Tibial nerve (tissue), 4 donors: ENCODE measurements at regions not wholly inside any gene's neighbourhood (a gene's known extent, or its start where the extent isn't known, plus 50 kb on each side); places are given as distances from the start of the nearest gene placed in this dataset.
A peak's percentile ranks its signal among the peaks of the same experiment; 100 is the strongest.

ENCODE experiments used
- DNase-seq, 2 donors: peaks; one replicate each; pipeline ENCODE4 v3.0.0-alpha.2; 2019; ENCODE audit warnings: low spot score in 2 of 2
- H3K27ac ChIP-seq, 4 donors: fragments of 200-600 bp; sonication (generic) in 3 of 4; one replicate each; pipeline ENCODE4 v1.5.1; 2017 to 2019; ENCODE audit warnings: mild to moderate bottlenecking in 1 of 4
- H3K27me3 ChIP-seq, 2 donors: fragments of 200-600 bp; sonication (generic) in 1 of 2; one replicate each; pipeline versions ENCODE4 v1.5.1 to v1.6.0; 2017 to 2019
- H3K36me3 ChIP-seq, 3 donors: fragments of 200-600 bp; sonication (generic); one replicate each; pipeline ENCODE4 v1.5.1; 2018 to 2019
- H3K4me1 ChIP-seq, 4 donors: fragments of 200-600 bp; sonication (generic) in 3 of 4; one replicate each; pipeline ENCODE4 v1.5.1; 2017 to 2019
- H3K4me3 ChIP-seq, 4 donors: fragments of 200-600 bp; sonication (generic) in 3 of 4; one replicate each; pipeline ENCODE4 v1.5.1; 2017 to 2019; ENCODE audit warnings: mild to moderate bottlenecking in 1 of 4, moderate library complexity in 1 of 4
- H3K9me3 ChIP-seq, 4 donors: fragments of 200-600 bp; sonication (generic) in 3 of 4; one replicate each; pipeline ENCODE4 v1.5.1; 2017 to 2019
- EP300 ChIP-seq, 2 donors: sonication (generic); formaldehyde crosslinking; IDR thresholded peaks; one replicate each; pipeline ENCODE4 v1.6.1; 2017; ENCODE audit warnings: antibody characterized with exemption in 2 of 2, mild to moderate bottlenecking in 1 of 2
- POLR2A ChIP-seq, 2 donors: fragments of 450-650 bp; IDR thresholded peaks; one replicate each; pipeline ENCODE4 v1.6.1; 2017; ENCODE audit warnings: antibody characterized with exemption in 2 of 2, mild to moderate bottlenecking in 2 of 2, moderate library complexity in 2 of 2
- WGBS, 2 donors: methylation state at CpG; one replicate each; pipeline ENCODE4 v1.1.5; 2018; 5-methylcytosine and 5-hydroxymethylcytosine counted together
- TF ChIP-seq, protein P1 (sequence below), 5 experiments: fragments of 200-600 bp in 3 of 5; fragments of 450-650 bp in 2 of 5; sonication (generic) in 3 of 5; IDR thresholded peaks; one replicate each; pipeline ENCODE4 v1.5.1; 2016 to 2019; ENCODE audit warnings: antibody characterized with exemption in 5 of 5, mild to moderate bottlenecking in 3 of 5, moderate library complexity in 2 of 5

DNA sequence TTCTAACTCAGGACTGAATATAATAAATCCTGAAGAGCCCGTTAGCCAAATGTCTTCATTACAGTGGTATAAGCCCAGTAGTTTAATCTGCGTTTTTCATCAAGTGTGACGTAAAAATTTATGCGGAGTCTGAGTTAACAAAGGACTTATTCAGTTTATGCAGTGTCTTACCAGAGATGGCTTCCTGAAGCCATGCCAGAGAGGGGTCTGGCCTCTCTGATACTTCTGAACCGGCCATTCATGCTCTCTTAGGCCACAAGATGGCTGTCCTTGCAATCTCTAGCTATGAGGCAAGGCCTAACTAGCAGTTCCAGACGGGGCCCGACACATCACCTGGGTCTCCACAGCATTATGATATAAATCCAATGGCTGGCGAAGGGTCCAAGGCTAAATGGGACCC lies 101.4 kb downstream of the TEX35 start:
- Histone ChIP-seq H3K4me1 (peaks cover 0 to 5% (median 3%) of the 10 kb centered on the region in 4 donors), H3K36me3 (no peaks in the 10 kb centered on the region), H3K9me3 (no peaks in the 10 kb centered on the region), H3K4me3 (no peak overlapping the region), H3K27me3 (no peaks in the 10 kb centered on the region), H3K27ac (peak overlapping the region in 1 of 4 donors; percentile 30)
- no peak for DNase-seq
- TF ChIP-seq, protein P1, sequence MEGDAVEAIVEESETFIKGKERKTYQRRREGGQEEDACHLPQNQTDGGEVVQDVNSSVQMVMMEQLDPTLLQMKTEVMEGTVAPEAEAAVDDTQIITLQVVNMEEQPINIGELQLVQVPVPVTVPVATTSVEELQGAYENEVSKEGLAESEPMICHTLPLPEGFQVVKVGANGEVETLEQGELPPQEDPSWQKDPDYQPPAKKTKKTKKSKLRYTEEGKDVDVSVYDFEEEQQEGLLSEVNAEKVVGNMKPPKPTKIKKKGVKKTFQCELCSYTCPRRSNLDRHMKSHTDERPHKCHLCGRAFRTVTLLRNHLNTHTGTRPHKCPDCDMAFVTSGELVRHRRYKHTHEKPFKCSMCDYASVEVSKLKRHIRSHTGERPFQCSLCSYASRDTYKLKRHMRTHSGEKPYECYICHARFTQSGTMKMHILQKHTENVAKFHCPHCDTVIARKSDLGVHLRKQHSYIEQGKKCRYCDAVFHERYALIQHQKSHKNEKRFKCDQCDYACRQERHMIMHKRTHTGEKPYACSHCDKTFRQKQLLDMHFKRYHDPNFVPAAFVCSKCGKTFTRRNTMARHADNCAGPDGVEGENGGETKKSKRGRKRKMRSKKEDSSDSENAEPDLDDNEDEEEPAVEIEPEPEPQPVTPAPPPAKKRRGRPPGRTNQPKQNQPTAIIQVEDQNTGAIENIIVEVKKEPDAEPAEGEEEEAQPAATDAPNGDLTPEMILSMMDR (IDR thresholded peaks at IDR 0.05) = no peak
- no peak for TF ChIP-seq POLR2A (IDR thresholded peaks at IDR 0.05)
- 48 to 66% methylated on average over 8 of the region's 8 CpGs for WGBS, 2 donors

DNA sequence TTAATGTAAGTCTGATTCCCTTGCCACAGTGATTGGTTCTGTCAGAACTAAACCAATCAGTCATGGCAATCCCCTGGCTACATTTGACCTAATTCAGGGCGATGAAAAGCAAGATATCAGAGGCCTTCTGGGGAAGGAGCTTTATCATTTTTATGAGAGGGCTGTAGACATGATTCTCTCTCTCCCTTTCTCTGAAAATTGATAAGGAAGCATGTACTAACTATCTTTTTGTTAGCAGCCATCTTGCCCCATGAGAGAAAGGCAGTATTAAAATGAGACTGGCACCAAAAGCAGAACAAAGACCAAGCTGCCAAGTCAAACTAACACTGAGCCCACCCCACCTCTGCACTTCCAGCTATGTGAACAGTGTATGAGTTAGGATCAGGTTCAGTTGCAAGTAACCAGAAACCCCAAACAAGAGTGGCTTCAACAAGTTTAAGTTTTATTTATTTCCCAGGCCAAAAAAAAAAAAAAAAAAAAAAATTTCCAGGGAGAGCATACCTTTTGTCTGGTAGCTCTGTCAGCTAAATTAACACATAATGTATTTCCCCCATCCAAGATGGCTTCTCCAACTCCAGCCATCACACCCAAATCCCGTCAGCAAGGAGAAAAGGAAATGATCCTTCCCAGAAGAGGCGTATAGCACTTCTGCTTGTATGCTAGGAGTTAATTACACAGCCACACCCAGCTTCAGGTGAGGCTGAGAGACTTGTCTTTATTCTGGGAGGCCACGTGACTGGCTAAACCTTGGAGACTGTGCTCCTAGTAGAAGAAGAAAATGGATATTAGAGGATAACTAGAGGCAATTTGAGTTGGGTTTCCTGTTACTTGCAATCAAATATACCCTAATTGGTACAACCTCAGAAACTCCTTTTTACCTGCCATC lies 105.8 kb upstream of the RALGPS2 start:
- no peak overlapping the region for H3K27ac ChIP-seq
- H3K4me3 ChIP-seq = no peak overlapping the region
- peaks cover 0 to 4% (median 0%) of the 10 kb centered on the region in 4 donors for H3K4me1 ChIP-seq
- 88 to 96% methylated on average over 4 of the region's 4 CpGs for WGBS, 2 donors
- H3K27me3 ChIP-seq = no peaks in the 10 kb centered on the region
- no peaks in the 10 kb centered on the region for H3K36me3 ChIP-seq
- TF ChIP-seq, protein P1 (IDR thresholded peaks at IDR 0.05) = no peak
- TF ChIP-seq POLR2A (IDR thresholded peaks at IDR 0.05) (no peak), EP300 (IDR thresholded peaks at IDR 0.05) (no peak)
- H3K9me3 ChIP-seq = no peaks in the 10 kb centered on the region
- no peak for DNase-seq

DNA sequence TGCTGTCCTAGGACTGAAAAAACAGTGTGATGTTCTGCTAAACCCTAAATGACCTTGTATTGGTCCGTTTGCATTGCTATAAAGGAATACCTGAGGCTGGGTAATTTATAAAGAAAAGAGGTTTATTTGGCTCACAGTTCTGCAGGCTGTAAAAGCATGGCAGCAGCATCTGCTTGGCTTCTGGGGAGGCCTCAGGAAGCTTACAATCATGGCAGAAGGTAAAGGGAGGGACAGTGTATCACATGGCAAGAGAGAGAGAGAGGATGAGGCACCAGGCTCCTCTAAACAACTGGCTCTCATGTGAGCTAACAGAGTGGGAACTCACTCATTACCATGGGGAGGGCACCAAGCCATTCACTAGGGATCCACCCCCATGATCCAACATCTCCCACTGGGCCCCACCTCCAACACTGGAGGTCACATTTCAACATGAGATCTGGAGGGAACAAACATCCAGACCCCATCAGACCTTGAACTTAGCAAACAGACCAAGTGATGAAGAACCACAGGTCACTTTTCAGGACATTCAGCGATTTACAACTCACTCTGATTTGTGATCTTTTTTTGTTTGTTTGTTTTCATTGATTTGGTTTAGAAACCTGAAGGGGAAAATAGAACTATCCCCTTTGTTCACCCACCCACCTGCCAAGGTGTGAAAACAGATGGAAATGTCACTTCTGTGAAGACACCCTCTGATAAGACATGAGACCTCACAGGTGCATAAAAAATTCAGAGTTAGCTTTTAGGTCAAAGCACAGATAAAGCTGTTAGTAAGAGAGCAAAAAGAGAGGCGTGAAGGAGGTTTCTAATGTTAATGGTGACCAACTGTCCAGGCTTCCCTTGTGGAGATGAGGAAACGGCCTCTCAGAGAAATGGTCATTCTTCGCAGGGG lies 104.2 kb upstream of the RALGPS2 start:
- 89 to 94% methylated on average over 5 of the region's 5 CpGs for whole genome bisulfite sequencing, 2 donors

DNA sequence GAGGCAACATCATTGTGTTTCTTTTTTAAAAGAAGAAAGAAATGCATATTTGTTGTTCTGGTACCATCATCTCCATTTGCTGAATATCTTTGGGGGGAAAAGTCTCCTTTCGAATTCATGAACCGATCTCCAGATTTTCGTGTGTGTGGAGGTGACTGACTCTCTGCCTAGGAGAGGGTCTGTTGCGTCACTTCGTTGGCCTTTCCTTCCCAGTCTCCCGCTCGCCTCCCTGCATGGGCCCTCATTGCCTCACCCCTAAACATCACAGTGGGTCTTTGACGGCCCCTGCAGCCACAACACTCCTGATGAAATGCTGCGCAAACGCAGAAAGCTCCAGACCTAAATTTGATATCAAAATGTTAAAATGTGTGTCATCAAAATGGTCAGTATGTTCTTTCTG lies 103.2 kb upstream of the RALGPS2 start:
- DNase-seq = no peak
- H3K27ac ChIP-seq = no peak overlapping the region
- TF ChIP-seq, protein P1 (IDR thresholded peaks at IDR 0.05) = no peak
- TF ChIP-seq EP300 (IDR thresholded peaks at IDR 0.05) = no peak
- no peak for TF ChIP-seq POLR2A (IDR thresholded peaks at IDR 0.05)
- H3K9me3 ChIP-seq = no peaks in the 10 kb centered on the region
- H3K4me3 ChIP-seq = no peak overlapping the region
- WGBS, 2 donors = 95 to 97% methylated on average over 10 of the region's 10 CpGs
- H3K27me3 ChIP-seq = no peaks in the 10 kb centered on the region
- H3K4me1 ChIP-seq = no peaks in the 10 kb centered on the region
- no peaks in the 10 kb centered on the region for H3K36me3 ChIP-seq

More for the DNA sequence above, 104.2 kb upstream of the RALGPS2 start:
- no peak overlapping the region for H3K27ac ChIP-seq
- DNase-seq = no peak
- H3K36me3 ChIP-seq = no peaks in the 10 kb centered on the region
- no peaks in the 10 kb centered on the region for H3K27me3 ChIP-seq
- no peaks in the 10 kb centered on the region for H3K4me1 ChIP-seq
- H3K9me3 ChIP-seq = no peaks in the 10 kb centered on the region
- H3K4me3 ChIP-seq = no peak overlapping the region
- TF ChIP-seq POLR2A (IDR thresholded peaks at IDR 0.05) (no peak), EP300 (IDR thresholded peaks at IDR 0.05) (no peak)
- TF ChIP-seq, protein P1 (IDR thresholded peaks at IDR 0.05) = no peak

DNA sequence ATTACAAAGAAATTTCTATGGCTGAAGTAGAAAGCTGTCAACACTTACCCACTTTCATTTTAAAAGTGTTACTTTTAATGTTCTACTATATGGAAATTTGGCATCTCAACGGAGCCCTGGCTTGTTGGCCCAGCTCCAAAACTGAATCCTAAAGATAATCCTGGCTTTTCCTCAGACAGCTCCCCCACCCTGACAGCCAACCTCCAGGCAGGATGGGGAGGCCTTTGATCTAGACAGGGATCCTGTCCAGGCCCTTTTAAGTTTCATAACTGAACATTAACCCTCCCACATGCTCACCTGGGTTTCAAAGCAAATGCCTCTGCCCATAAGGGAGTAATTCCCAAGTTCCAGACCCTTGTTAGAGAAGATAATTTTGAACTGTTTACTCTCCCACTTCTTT lies 99.3 kb upstream of the RALGPS2 start:
- H3K36me3 ChIP-seq = no peaks in the 10 kb centered on the region
- no peaks in the 10 kb centered on the region for H3K9me3 ChIP-seq
- TF ChIP-seq EP300 (IDR thresholded peaks at IDR 0.05) (no peak), POLR2A (IDR thresholded peaks at IDR 0.05) (no peak)
- TF ChIP-seq, protein P1 (IDR thresholded peaks at IDR 0.05) = no peak
- H3K4me1 ChIP-seq = peaks cover 0 to 10% (median 0%) of the 10 kb centered on the region in 4 donors
- no peak for DNase-seq
- 13 to 25% methylated on average over 1 of the region's 1 CpG for WGBS, 2 donors
- no peaks in the 10 kb centered on the region for H3K27me3 ChIP-seq
- no peak overlapping the region for H3K4me3 ChIP-seq
- H3K27ac ChIP-seq = no peak overlapping the region
